Neural progenitor cell (in vitro differentiated cells): ENCODE measurements at regions not wholly inside any gene's neighbourhood (a gene's known extent, or its start where the extent isn't known, plus 50 kb on each side); places are given as distances from the start of the nearest gene placed in this dataset.

Source experiments
- DNase-seq: peaks from one replicate; pipeline ENCODE4 v3.0.0-alpha.2; 2016; ENCODE audit warnings: low spot score
- H2AFZ ChIP-seq: fragments of 200-600 bp; sonication (generic); replicated peaks from 2 replicates; pipeline ENCODE4 v1.6.1; 2016; ENCODE audit warnings: antibody characterized with exemption
- H3F3A ChIP-seq: fragments of 200-600 bp; sonication (generic); 2 replicates; pipeline ENCODE4 v1.6.1; 2016; ENCODE audit warnings: antibody characterized with exemption, low read depth
- H3K27ac ChIP-seq: fragments of 200-600 bp; sonication (generic); 2 replicates; pipeline ENCODE4 v1.5.1; 2016; ENCODE audit warnings: mild to moderate bottlenecking
- H3K27me3 ChIP-seq: fragments of 200-600 bp; sonication (generic); 2 replicates; pipeline ENCODE4 v1.6.1; 2016; ENCODE audit warnings: mild to moderate bottlenecking, moderate library complexity
- H3K36me3 ChIP-seq: fragments of 200-600 bp; sonication (generic); 2 replicates; pipeline ENCODE4 v1.5.1; 2016
- H3K4me1 ChIP-seq: fragments of 200-600 bp; sonication (generic); 2 replicates; pipeline ENCODE4 v1.6.1; 2016; ENCODE audit warnings: mixed run types
- H3K4me2 ChIP-seq: fragments of 200-600 bp; sonication (generic); 2 replicates; pipeline ENCODE4 v1.6.1; 2016
- H3K4me3 ChIP-seq: fragments of 200-600 bp; sonication (generic); 2 replicates; pipeline ENCODE4 v1.5.1; 2016
- H3K79me2 ChIP-seq: fragments of 200-600 bp; sonication (generic); 2 replicates; pipeline ENCODE4 v1.6.1; 2016; ENCODE audit warnings: low read depth
- H3K9ac ChIP-seq: fragments of 200-600 bp; sonication (generic); 2 replicates; pipeline ENCODE4 v1.6.1; 2016
- H3K9me3 ChIP-seq: fragments of 200-600 bp; sonication (generic); 2 replicates; pipeline ENCODE4 v1.5.1; 2016; ENCODE audit warnings: low read depth
- H4K20me1 ChIP-seq: fragments of 200-600 bp; sonication (generic); 2 replicates; pipeline ENCODE4 v1.6.1; 2016; ENCODE audit warnings: low read depth
- H3K27ac Mint-ChIP-seq: 3 replicates; pipeline ENCODE4 v1.8.0; 2021; ENCODE audit warnings: mixed read lengths
- H3K27me3 Mint-ChIP-seq: 2 replicates; pipeline ENCODE4 v1.8.0; 2022; ENCODE audit warnings: low read depth, mild to moderate bottlenecking, inconsistent platforms, moderate library complexity, mixed read lengths; ENCODE audit not compliant: insufficient read depth
- H3K36me3 Mint-ChIP-seq: 3 replicates; pipeline ENCODE4 v1.8.0; 2021; ENCODE audit warnings: mixed read lengths
- H3K4me1 Mint-ChIP-seq: 3 replicates; pipeline ENCODE4 v1.8.0; 2021; ENCODE audit warnings: mixed read lengths
- H3K4me3 Mint-ChIP-seq: 3 replicates; pipeline ENCODE4 v1.8.0; 2021; ENCODE audit warnings: mild to moderate bottlenecking, moderate library complexity, mixed read lengths
- H3K9me3 Mint-ChIP-seq: 3 replicates; pipeline ENCODE4 v1.8.0; 2020; ENCODE audit warnings: mixed read lengths
- CTCF ChIP-seq: fragments of 200-600 bp; sonication (generic); IDR thresholded peaks from 2 replicates; pipeline ENCODE4 v1.5.1; 2017; ENCODE audit warnings: antibody characterized with exemption, mild to moderate bottlenecking
- EZH2 ChIP-seq: fragments of 200-600 bp; sonication (generic); IDR thresholded peaks from 2 replicates; pipeline ENCODE4 v1.6.1; 2017; ENCODE audit warnings: antibody characterized with exemption, mild to moderate bottlenecking, moderate library complexity
- EZH2phosphoT487 ChIP-seq: fragments of 200-600 bp; sonication (generic); IDR thresholded peaks from 2 replicates; pipeline ENCODE4 v1.6.1; 2017; ENCODE audit warnings: antibody characterized with exemption

- no peak overlapping the region for H3K27ac Mint-ChIP-seq
- H3F3A ChIP-seq, result peaks cover 12% of the 10 kb centered on the region
These were observed 211.3 kb downstream of the AUH start for GRCh38 chr9:91150273-91150997.

DNA sequence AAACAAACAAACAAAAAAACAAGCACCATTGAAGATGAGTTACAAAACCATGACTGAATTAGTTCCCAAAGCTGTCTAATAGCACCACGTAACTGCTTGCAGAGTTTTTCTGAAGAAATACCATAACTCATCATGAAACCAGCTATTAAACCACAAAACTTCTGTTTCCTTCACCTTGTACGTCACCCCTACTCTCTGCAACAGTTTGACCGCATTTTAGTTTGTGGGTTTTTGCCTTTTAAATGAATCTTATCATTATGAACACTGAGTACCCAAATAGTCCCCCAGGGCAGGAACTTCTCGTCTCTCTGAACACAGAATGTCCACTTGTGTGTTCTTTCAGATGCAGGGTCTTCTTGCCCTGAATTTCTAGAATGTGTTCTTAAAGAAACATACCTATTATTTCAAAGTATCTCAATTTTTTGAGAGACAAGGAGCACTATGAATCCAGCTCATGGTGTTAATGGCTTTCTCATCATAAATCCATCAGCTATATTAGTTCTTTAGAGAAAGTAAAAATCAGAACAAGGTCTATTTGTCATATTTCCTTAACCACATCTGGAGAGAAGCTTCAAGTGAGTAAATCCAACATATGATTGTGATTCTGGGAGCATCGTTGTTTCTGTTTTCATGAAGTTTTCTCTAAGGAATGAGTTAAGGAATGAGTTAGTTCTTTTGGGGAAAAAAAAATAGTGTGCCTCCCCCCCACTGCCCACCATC, 210.6 kb downstream of the AUH start:
- H3K4me1 Mint-ChIP-seq, result peaks cover 12% of the 10 kb centered on the region
- Histone ChIP-seq H3K27me3 (no peaks in the 10 kb centered on the region), H2AFZ (no peak overlapping the region), H3K36me3 (no peaks in the 10 kb centered on the region), H3K4me3 (no peak overlapping the region), H3K79me2 (no peaks in the 10 kb centered on the region), H3K9me3 (no peaks in the 10 kb centered on the region), H3F3A (peaks cover 12% of the 10 kb centered on the region), H3K9ac (no peak overlapping the region), H3K27ac (no peak overlapping the region), H4K20me1 (no peaks in the 10 kb centered on the region), H3K4me1 (peaks cover 21% of the 10 kb centered on the region), H3K4me2 (no peak overlapping the region)
- no peak overlapping the region for H3K4me3 Mint-ChIP-seq
- DNase-seq, result no peak
- no peaks in the 10 kb centered on the region for H3K36me3 Mint-ChIP-seq
- H3K27ac Mint-ChIP-seq, result no peak overlapping the region
- peaks cover 18% of the 10 kb centered on the region for H3K9me3 Mint-ChIP-seq
- no peak for TF ChIP-seq EZH2phosphoT487
- no peak for TF ChIP-seq EZH2
- TF ChIP-seq CTCF, result no peak
- no peaks in the 10 kb centered on the region for H3K27me3 Mint-ChIP-seq

More at GRCh38 chr9:91150273-91150997, 211.3 kb downstream of the AUH start:
- Histone ChIP-seq H3K4me2 (no peak overlapping the region), H3K79me2 (no peaks in the 10 kb centered on the region), H3K27me3 (no peaks in the 10 kb centered on the region), H3K9me3 (no peaks in the 10 kb centered on the region), H3K9ac (no peak overlapping the region), H3K27ac (no peak overlapping the region), H2AFZ (no peak overlapping the region), H3K36me3 (no peaks in the 10 kb centered on the region), H3K4me3 (no peak overlapping the region), H3K4me1 (peaks cover 21% of the 10 kb centered on the region), H4K20me1 (no peaks in the 10 kb centered on the region)
- Mint-ChIP-seq H3K4me3 (no peak overlapping the region), H3K36me3 (no peaks in the 10 kb centered on the region), H3K9me3 (peaks cover 18% of the 10 kb centered on the region), H3K4me1 (peaks cover 12% of the 10 kb centered on the region), H3K27me3 (no peaks in the 10 kb centered on the region)
- DNase-seq, result no peak
- TF ChIP-seq EZH2 (no peak), CTCF (no peak), EZH2phosphoT487 (no peak)

DNA sequence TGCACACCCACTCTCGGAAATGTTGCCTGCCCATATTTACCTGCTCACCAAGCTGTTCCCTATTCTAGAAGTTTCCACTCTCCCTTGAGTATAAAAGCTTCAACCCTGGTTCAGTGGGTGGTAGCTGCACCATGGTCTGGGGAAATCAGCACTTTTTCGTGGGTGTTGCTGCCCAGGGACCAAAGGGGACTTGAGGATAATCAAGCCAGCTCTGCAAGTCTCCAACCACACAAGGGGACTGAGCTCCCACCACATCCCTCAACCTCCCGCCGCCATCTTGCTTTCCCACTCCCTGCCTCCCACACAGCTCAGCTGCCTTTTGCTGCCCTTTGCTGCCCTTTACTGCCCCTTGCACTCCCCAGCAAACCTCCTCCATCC, 210.0 kb downstream of the AUH start:
- Histone ChIP-seq H2AFZ (no peak overlapping the region), H3F3A (peaks cover 12% of the 10 kb centered on the region), H3K79me2 (no peaks in the 10 kb centered on the region), H3K27ac (no peak overlapping the region), H3K9ac (no peak overlapping the region), H3K4me3 (no peak overlapping the region), H3K4me1 (peaks cover 16% of the 10 kb centered on the region), H3K27me3 (no peaks in the 10 kb centered on the region), H4K20me1 (no peaks in the 10 kb centered on the region), H3K4me2 (no peak overlapping the region), H3K36me3 (no peaks in the 10 kb centered on the region), H3K9me3 (no peaks in the 10 kb centered on the region)
- no peak for DNase-seq
- Mint-ChIP-seq H3K4me3 (no peak overlapping the region), H3K27me3 (no peaks in the 10 kb centered on the region), H3K9me3 (peaks cover 18% of the 10 kb centered on the region), H3K4me1 (peaks cover 7% of the 10 kb centered on the region), H3K36me3 (no peaks in the 10 kb centered on the region), H3K27ac (no peak overlapping the region)
- no peak for TF ChIP-seq CTCF
- TF ChIP-seq EZH2phosphoT487, result no peak
- TF ChIP-seq EZH2, result no peak
